ENCODE measurements at regions not wholly inside any gene's neighbourhood (a gene's known extent, or its start where the extent isn't known, plus 50 kb on each side); places are given as distances from the start of the nearest gene placed in this dataset.

DNA sequence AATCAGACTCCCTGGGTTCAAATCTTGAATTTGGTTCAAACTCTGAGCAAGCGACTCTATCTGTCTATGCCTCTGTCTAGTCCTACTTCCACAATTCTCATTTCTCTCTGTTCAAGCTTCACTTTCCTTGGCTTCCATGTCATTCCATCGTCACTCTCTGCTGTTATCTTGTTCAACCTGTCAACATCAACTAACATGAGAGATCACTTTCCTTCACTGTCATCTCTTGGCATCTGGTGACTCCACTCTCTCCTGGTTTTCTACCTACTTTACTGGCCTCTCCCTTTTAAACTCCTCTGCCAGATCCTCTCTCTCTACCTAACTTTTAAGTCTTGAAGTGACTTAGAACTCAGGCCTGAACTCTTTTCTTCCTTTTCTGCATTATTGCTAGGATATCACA is 240.2 kb downstream of the BCAT1 start:
- H3K27ac ChIP-seq: no peak overlapping the region
- TF ChIP-seq, protein P1, sequence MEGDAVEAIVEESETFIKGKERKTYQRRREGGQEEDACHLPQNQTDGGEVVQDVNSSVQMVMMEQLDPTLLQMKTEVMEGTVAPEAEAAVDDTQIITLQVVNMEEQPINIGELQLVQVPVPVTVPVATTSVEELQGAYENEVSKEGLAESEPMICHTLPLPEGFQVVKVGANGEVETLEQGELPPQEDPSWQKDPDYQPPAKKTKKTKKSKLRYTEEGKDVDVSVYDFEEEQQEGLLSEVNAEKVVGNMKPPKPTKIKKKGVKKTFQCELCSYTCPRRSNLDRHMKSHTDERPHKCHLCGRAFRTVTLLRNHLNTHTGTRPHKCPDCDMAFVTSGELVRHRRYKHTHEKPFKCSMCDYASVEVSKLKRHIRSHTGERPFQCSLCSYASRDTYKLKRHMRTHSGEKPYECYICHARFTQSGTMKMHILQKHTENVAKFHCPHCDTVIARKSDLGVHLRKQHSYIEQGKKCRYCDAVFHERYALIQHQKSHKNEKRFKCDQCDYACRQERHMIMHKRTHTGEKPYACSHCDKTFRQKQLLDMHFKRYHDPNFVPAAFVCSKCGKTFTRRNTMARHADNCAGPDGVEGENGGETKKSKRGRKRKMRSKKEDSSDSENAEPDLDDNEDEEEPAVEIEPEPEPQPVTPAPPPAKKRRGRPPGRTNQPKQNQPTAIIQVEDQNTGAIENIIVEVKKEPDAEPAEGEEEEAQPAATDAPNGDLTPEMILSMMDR (conservative IDR thresholded peaks at IDR 0.05): no peak

DNA sequence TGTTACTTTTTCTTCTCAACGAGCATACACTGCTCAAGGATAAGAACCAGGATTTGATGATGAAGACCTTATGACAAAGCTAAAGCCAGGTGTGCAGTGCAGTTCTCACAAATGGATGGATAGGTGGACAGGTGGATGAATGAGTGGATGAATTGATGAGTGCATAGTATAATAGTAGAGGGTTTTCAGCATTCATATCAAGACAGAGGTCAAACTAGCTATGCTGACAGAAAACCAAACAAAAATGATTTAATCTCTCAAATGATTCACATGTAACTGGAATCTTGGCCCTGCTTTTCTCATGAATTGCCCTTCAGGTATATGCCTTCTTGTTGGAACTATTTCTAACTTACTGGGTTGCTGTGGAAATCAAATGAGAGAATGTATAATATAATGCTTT is 240.9 kb downstream of the BCAT1 start:
- H3K27ac ChIP-seq: no peak overlapping the region
- TF ChIP-seq, protein P1 (conservative IDR thresholded peaks at IDR 0.05): no peak

DNA sequence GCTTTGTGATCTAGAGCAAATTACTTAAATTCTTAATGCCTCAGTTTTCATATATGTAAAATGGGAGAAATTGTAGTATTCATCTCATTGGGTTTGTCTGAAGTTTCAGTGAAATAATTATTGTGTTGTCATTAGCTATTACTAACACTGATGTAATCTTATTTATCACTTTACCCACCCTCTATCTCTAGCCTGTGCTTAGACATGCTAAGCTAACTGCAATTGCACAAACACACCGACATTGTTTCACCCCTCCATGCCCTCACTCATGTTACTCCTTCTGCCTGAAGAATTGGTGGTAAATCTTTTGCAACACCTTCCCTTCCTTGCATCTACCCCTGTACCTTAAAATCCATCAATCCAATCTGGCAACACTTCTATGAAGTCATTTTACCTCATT is 241.6 kb downstream of the BCAT1 start:
- H3K27ac ChIP-seq: no peak overlapping the region
- TF ChIP-seq, protein P1 (conservative IDR thresholded peaks at IDR 0.05): no peak

DNA sequence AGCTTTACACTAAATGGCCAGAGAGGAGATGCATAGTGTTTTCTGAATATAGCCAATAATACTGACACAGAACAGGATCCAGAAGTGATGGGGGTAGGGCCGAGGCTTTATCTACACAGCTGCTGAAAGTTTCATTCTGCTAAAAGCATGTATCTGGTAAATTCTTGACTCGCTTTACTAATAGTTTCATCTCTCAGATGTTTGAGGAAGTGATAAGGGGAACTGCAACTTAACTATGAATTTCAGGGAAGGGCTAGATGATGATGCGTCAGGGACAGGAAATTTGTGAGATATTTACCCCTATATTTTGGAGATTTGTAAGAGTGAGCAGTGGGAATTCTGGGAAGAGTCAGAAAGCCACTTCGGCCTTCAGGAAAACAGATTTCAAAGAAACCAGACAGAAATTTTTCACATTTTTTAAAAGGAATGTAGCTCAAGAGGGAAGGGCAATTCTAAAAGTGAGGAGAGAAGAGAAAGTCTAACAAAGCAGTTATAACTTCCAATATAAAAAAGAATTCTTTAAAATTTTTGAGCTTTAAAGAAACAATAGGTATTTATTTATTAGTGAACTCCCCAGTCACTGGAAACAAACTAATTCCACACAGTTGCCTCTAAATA is 243.1 kb downstream of the BCAT1 start:
- TF ChIP-seq, protein P1 (conservative IDR thresholded peaks at IDR 0.05): no peak
- no peak overlapping the region for H3K27ac ChIP-seq

DNA sequence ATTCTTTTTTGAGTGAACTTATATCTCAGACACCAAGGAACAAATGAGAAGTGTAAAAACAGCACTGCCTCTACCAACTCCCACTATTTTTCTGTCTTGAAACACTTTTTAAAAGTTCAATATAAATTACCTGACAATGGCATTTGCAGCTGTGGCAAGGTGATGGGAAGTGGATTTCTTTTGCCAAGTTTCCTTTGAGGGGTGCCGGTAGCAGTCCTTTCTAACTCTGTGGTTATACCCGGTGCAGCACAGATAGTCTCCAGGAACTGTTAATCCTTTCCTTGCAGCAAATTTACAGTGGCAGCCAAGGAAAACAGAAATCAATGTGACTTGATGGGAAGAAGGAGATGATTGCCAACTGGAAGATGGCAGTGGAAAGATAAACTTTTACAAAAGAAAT is 243.7 kb downstream of the BCAT1 start:
- TF ChIP-seq, protein P1 (conservative IDR thresholded peaks at IDR 0.05): no peak
- no peak overlapping the region for H3K27ac ChIP-seq

DNA sequence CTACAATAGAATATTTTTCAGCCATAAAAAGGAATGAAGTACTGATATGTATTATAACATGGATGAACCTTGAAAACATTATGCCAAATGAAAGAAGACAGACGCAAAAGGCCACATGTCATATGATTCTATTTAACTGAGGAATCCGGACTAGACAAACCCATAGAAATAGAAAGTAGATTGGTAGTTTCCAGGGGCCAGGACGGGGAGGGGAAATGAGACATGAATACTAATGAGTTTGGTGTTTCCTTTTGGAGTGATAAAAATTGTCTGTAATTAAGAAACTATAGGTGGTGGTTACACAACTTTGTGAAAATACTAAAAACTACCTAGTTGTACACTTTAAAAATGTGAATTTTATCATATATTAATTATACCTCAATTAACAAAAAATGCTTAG is 247.6 kb downstream of the BCAT1 start:
- TF ChIP-seq, protein P1 (conservative IDR thresholded peaks at IDR 0.05): no peak
- no peak overlapping the region for H3K27ac ChIP-seq

DNA sequence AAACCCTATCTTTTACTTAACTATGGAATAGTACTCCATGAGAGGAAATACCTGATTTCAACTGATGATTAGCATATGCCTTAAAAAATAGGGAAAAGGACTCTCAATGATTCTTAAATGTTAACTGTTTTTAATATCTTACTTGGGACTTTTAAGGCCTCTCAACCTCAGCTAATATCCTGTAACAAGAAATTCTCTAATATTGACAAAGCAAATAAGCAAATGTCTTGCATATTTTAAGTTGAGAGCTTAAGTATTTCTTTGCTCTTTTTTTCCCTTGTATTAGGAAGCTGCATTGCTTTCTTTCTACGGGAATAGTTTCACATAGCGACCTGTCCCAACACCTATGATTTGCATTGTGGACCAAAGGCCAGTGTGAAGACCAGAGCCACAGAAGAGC is 249.9 kb downstream of the BCAT1 start:
- no peak overlapping the region for H3K27ac ChIP-seq
- TF ChIP-seq, protein P1 (conservative IDR thresholded peaks at IDR 0.05): no peak

All from VCaP (cell line).